ENCODE measurements at regions not wholly inside any gene's neighbourhood (a gene's known extent, or its start where the extent isn't known, plus 50 kb on each side); places are given as distances from the start of the nearest gene placed in this dataset.

GRCh38 chr18:2425426-2426317 lies 145.6 kb downstream of the METTL4 start:
- no peak for DNase-seq (ENCODE audit: low read depth)
- TF ChIP-seq MAX (IDR thresholded peaks at IDR 0.05; ENCODE audit: low read depth, low read length) (no peak), MYC (IDR thresholded peaks at IDR 0.05; ENCODE audit: low read depth, low read length) (no peak), POLR2A (IDR thresholded peaks at IDR 0.05; ENCODE audit: extremely low read depth, insufficient read length) (no peak), CTCF (IDR thresholded peaks at IDR 0.05; ENCODE audit: low read depth, low read length) (no peak)
- H3K4me3 ChIP-seq (ENCODE audit: low read depth, low read length), result no peak overlapping the region

GRCh38 chr18:2430191-2430590 lies 141.1 kb downstream of the METTL4 start:
- no peak for TF ChIP-seq CTCF (IDR thresholded peaks at IDR 0.05; ENCODE audit: low read depth, low read length)
- TF ChIP-seq POLR2A (IDR thresholded peaks at IDR 0.05; ENCODE audit: extremely low read depth, insufficient read length), result no peak
- TF ChIP-seq MYC (IDR thresholded peaks at IDR 0.05; ENCODE audit: low read depth, low read length), result no peak
- no peak for TF ChIP-seq MAX (IDR thresholded peaks at IDR 0.05; ENCODE audit: low read depth, low read length)
- no peak overlapping the region for H3K4me3 ChIP-seq (ENCODE audit: low read depth, low read length)
- DNase-seq (ENCODE audit: low read depth), result no peak

- DNase-seq (ENCODE audit: low read depth), result no peak
- no peak for TF ChIP-seq MAX (IDR thresholded peaks at IDR 0.05; ENCODE audit: low read depth, low read length)
- TF ChIP-seq POLR2A (IDR thresholded peaks at IDR 0.05; ENCODE audit: extremely low read depth, insufficient read length), result no peak
- no peak for TF ChIP-seq CTCF (IDR thresholded peaks at IDR 0.05; ENCODE audit: low read depth, low read length)
- TF ChIP-seq MYC (IDR thresholded peaks at IDR 0.05; ENCODE audit: low read depth, low read length), result no peak
- H3K4me3 ChIP-seq (ENCODE audit: low read depth, low read length), result no peak overlapping the region
Measured at GRCh38 chr18:2431806-2432205, 139.5 kb downstream of the METTL4 start.

GRCh38 chr18:2433366-2433765 lies 137.9 kb downstream of the METTL4 start:
- no peak for DNase-seq (ENCODE audit: low read depth)
- H3K4me3 ChIP-seq (ENCODE audit: low read depth, low read length), result no peak overlapping the region
- TF ChIP-seq MAX (IDR thresholded peaks at IDR 0.05; ENCODE audit: low read depth, low read length) (no peak), MYC (IDR thresholded peaks at IDR 0.05; ENCODE audit: low read depth, low read length) (no peak), CTCF (IDR thresholded peaks at IDR 0.05; ENCODE audit: low read depth, low read length) (no peak), POLR2A (IDR thresholded peaks at IDR 0.05; ENCODE audit: extremely low read depth, insufficient read length) (no peak)

GRCh38 chr18:2441544-2441943 lies 129.8 kb downstream of the METTL4 start:
- no peak for TF ChIP-seq MYC (IDR thresholded peaks at IDR 0.05; ENCODE audit: low read depth, low read length)
- TF ChIP-seq MAX (IDR thresholded peaks at IDR 0.05; ENCODE audit: low read depth, low read length), result no peak
- no peak for TF ChIP-seq CTCF (IDR thresholded peaks at IDR 0.05; ENCODE audit: low read depth, low read length)
- no peak for TF ChIP-seq POLR2A (IDR thresholded peaks at IDR 0.05; ENCODE audit: extremely low read depth, insufficient read length)
- no peak overlapping the region for H3K4me3 ChIP-seq (ENCODE audit: low read depth, low read length)
- DNase-seq (ENCODE audit: low read depth), result no peak
